H1 (cell line): ENCODE measurements at regions not wholly inside any gene's neighbourhood (a gene's known extent, or its start where the extent isn't known, plus 50 kb on each side); places are given as distances from the start of the nearest gene placed in this dataset.

Experiments used
- CTCF ChIA-PET: fragments of 300-600 bp; sonication (Branson Sonifier 250); formaldehyde crosslinking; loops from one replicate; lab custom pipeline; 2021; ENCODE audit not compliant: partially characterized antibody; lab: Charles Lee
- POLR2A ChIA-PET: fragments of 300-600 bp; sonication (Branson Sonifier 250); formaldehyde crosslinking; loops from one replicate; lab custom pipeline; 2021; ENCODE audit warnings: inconsistent platforms; ENCODE audit not compliant: partially characterized antibody; lab: Charles Lee
- DNase-seq, 2 experiments: peaks; one replicate each; pipeline versions ENCODE4 v3.0.0 to v3.0.0-alpha.2; 2010 to 2022; ENCODE audit warnings: low spot score in 2 of 2, low read depth in 1 of 2, mixed read lengths in 1 of 2
- FAIRE-seq: peaks from 2 replicates; lab custom pipeline; 2011; peaks lifted over from hg19 to GRCh38; lab: Jason Lieb, UNC
- H2AFZ ChIP-seq: 2 replicates; pipeline ENCODE4 v1.8.1; 2012; ENCODE audit warnings: low read length, inconsistent platforms
- H2AK5ac ChIP-seq: 2 replicates; pipeline ENCODE4 v1.6.1; 2013; ENCODE audit warnings: low read depth, low read length
- H2BK120ac ChIP-seq: replicated peaks from 2 replicates; pipeline ENCODE3; 2013; ENCODE audit warnings: low read depth, low read length, inconsistent platforms
- H2BK12ac ChIP-seq: 2 replicates; pipeline ENCODE4 v1.6.1; 2013; ENCODE audit warnings: low read depth, low read length
- H2BK15ac ChIP-seq: 2 replicates; pipeline ENCODE4 v1.6.1; 2013; ENCODE audit warnings: low read length
- H2BK20ac ChIP-seq: 2 replicates; pipeline ENCODE4 v1.6.1; 2013; ENCODE audit warnings: low read length
- H2BK5ac ChIP-seq: 2 replicates; pipeline ENCODE4 v1.6.1; 2013; ENCODE audit warnings: low read depth, low read length
- H3K14ac ChIP-seq: 2 replicates; pipeline ENCODE4 v1.6.1; 2013; ENCODE audit warnings: inconsistent platforms; ENCODE audit not compliant: insufficient read length
- H3K18ac ChIP-seq: 2 replicates; pipeline ENCODE4 v1.6.1; 2013; ENCODE audit warnings: low read length; ENCODE audit errors: extremely low read depth
- H3K23ac ChIP-seq: 2 replicates; pipeline ENCODE4 v1.6.1; 2013; ENCODE audit warnings: inconsistent platforms; ENCODE audit not compliant: insufficient read length
- H3K23me2 ChIP-seq: 2 replicates; pipeline ENCODE4 v1.6.1; 2013; ENCODE audit warnings: low read depth, low read length
- H3K27ac ChIP-seq: 2 replicates; pipeline ENCODE4 v1.6.1; 2011; ENCODE audit warnings: low read depth, low read length, inconsistent platforms
- H3K27me3 ChIP-seq, 4 experiments: replicated peaks in 1 of 4; 1 replicate in 1 of 4; 2 replicates in 3 of 4; pipeline versions ENCODE4 v1.6.1 to v1.8.1; 2011 to 2013; ENCODE audit warnings: low read length in 3 of 4, mild to moderate bottlenecking in 3 of 4, inconsistent platforms in 2 of 4, mixed read lengths in 2 of 4, moderate library complexity in 1 of 4; ENCODE audit not compliant: control insufficient read depth in 3 of 4, insufficient read depth in 3 of 4; ENCODE audit errors: extremely low read depth in 1 of 4
- H3K36me3 ChIP-seq, 4 experiments: 2 replicates each; pipeline versions ENCODE4 v1.6.1 to v1.8.1; 2011 to 2013; ENCODE audit warnings: mild to moderate bottlenecking in 4 of 4, low read length in 3 of 4, moderate library complexity in 2 of 4, control low read depth in 1 of 4, inconsistent platforms in 1 of 4; ENCODE audit not compliant: insufficient read depth in 4 of 4, control insufficient read depth in 2 of 4
- H3K4ac ChIP-seq: replicated peaks from 2 replicates; pipeline ENCODE3; 2013; ENCODE audit warnings: low read length, low read depth, mixed read lengths, inconsistent platforms; ENCODE audit not compliant: insufficient read length
- H3K4me1 ChIP-seq, 4 experiments: replicated peaks in 1 of 4; 1 replicate in 1 of 4; 2 replicates in 3 of 4; pipeline versions ENCODE4 v1.6.1 to v1.8.1; 2011 to 2013; ENCODE audit warnings: low read length in 3 of 4, inconsistent platforms in 2 of 4, mixed read lengths in 1 of 4; ENCODE audit not compliant: insufficient read depth in 4 of 4, control insufficient read depth in 3 of 4
- H3K4me2 ChIP-seq, 2 experiments: 2 replicates each; pipeline versions ENCODE4 v1.6.1 to v1.8.1; 2011 to 2013; ENCODE audit warnings: low read depth in 2 of 2, low read length in 2 of 2, control low read depth in 1 of 2, inconsistent platforms in 1 of 2, mild to moderate bottlenecking in 1 of 2; ENCODE audit not compliant: insufficient read depth in 1 of 2
- H3K4me3 ChIP-seq, 4 experiments: fragments of 200-600, 300-600 bp in 1 of 4; sonication (generic), shearing (Covaris generic), sonication (Bioruptor Twin) in 1 of 4; 2 replicates each; pipeline versions ENCODE4 v1.5.1 to v1.8.1; 2011 to 2016; ENCODE audit warnings: low read length in 4 of 4, low read depth in 3 of 4, control low read depth in 2 of 4, inconsistent platforms in 2 of 4, mild to moderate bottlenecking in 2 of 4, mixed read lengths in 1 of 4, moderate library complexity in 1 of 4; ENCODE audit not compliant: insufficient read depth in 2 of 4; ENCODE audit errors: extremely low read depth in 1 of 4
- H3K56ac ChIP-seq: replicated peaks from 2 replicates; pipeline ENCODE3; 2013; ENCODE audit warnings: low read depth, mild to moderate bottlenecking, mixed read lengths, low read length, inconsistent platforms; ENCODE audit not compliant: insufficient read length
- H3K79me1 ChIP-seq: 2 replicates; pipeline ENCODE4 v1.6.1; 2013; ENCODE audit warnings: low read depth, low read length, control low read depth
- H3K79me2 ChIP-seq, 2 experiments: 2 replicates each; pipeline versions ENCODE4 v1.6.1 to v1.8.1; 2012 to 2013; ENCODE audit warnings: low read length in 2 of 2, mild to moderate bottlenecking in 2 of 2, inconsistent platforms in 1 of 2; ENCODE audit not compliant: insufficient read depth in 2 of 2, control insufficient read depth in 1 of 2
- H3K9ac ChIP-seq, 4 experiments: replicated peaks in 1 of 4; 1 replicate in 1 of 4; 2 replicates in 3 of 4; pipeline versions ENCODE4 v1.6.1 to v1.8.1; 2011 to 2013; ENCODE audit warnings: low read depth in 3 of 4, low read length in 3 of 4, control low read depth in 2 of 4, mild to moderate bottlenecking in 2 of 4, moderate library complexity in 2 of 4, inconsistent platforms in 1 of 4; ENCODE audit errors: extremely low read depth in 1 of 4
- H3K9me3 ChIP-seq, 2 experiments: 2 replicates each; pipeline versions ENCODE4 v1.6.1 to v1.8.1; 2012 to 2013; ENCODE audit warnings: mild to moderate bottlenecking in 2 of 2, moderate library complexity in 2 of 2, control low read depth in 1 of 2, inconsistent platforms in 1 of 2, low read depth in 1 of 2, low read length in 1 of 2, mixed read lengths in 1 of 2; ENCODE audit not compliant: insufficient read depth in 2 of 2
- H4K20me1 ChIP-seq, 2 experiments: replicated peaks in 1 of 2; 2 replicates each; pipeline versions ENCODE3 to v1.8.1; 2011 to 2013; ENCODE audit warnings: inconsistent platforms in 2 of 2, low read length in 2 of 2, mild to moderate bottlenecking in 1 of 2; ENCODE audit not compliant: insufficient read depth in 2 of 2, control insufficient read depth in 1 of 2
- H4K5ac ChIP-seq: 2 replicates; pipeline ENCODE4 v1.6.1; 2013; ENCODE audit warnings: low read length, low read depth, mixed read lengths, inconsistent platforms; ENCODE audit not compliant: insufficient read length
- H4K8ac ChIP-seq: 2 replicates; pipeline ENCODE4 v1.8.0; 2013; ENCODE audit warnings: mild to moderate bottlenecking, moderate library complexity, low read length, inconsistent platforms; ENCODE audit not compliant: insufficient read depth; ENCODE audit errors: extremely low read depth
- H4K91ac ChIP-seq: replicated peaks from 2 replicates; pipeline ENCODE3; 2013; ENCODE audit warnings: low read length, mixed read lengths, inconsistent platforms; ENCODE audit not compliant: insufficient read length
- CEBPB ChIP-seq: IDR thresholded peaks from 2 replicates; pipeline ENCODE4 v1.6.1; 2012; ENCODE audit warnings: low read depth, low read length
- EP300 ChIP-seq, 2 experiments: IDR thresholded peaks; 1 replicate in 1 of 2; 2 replicates in 1 of 2; pipeline ENCODE4 v1.6.1; 2011 to 2012; ENCODE audit warnings: low read depth in 2 of 2, low read length in 2 of 2, mild to moderate bottlenecking in 2 of 2, borderline replicate concordance in 1 of 2, inconsistent platforms in 1 of 2, moderate library complexity in 1 of 2
- GTF2F1 ChIP-seq: IDR thresholded peaks from 2 replicates; pipeline ENCODE4 v1.6.1; 2012; ENCODE audit warnings: low read depth, low read length, improper control_type of control experiment, borderline replicate concordance
- HDAC6 ChIP-seq: IDR thresholded peaks from one replicate; pipeline ENCODE4 v1.7.1; 2012; ENCODE audit warnings: low read depth, mild to moderate bottlenecking, inconsistent platforms, low read length, moderate library complexity
- MAFK ChIP-seq: IDR thresholded peaks from 2 replicates; pipeline ENCODE4 v1.6.1; 2012; ENCODE audit warnings: low read depth, mild to moderate bottlenecking, improper control_type of control experiment, low read length
- PHF8 ChIP-seq: fragments of 200-600 bp; sonication (generic); conservative IDR thresholded peaks from 2 replicates; pipeline ENCODE4 v1.7.1; 2012; ENCODE audit warnings: low read depth, mild to moderate bottlenecking, inconsistent platforms, low read length, moderate library complexity
- RFX5 ChIP-seq: IDR thresholded peaks from 2 replicates; pipeline ENCODE4 v1.6.1; 2011; ENCODE audit warnings: low read depth, low read length, improper control_type of control experiment, borderline replicate concordance
- RNF2 ChIP-seq: fragments of 200-900, 300-1000 bp; sonication (generic); IDR thresholded peaks from 2 replicates; pipeline ENCODE4 v1.7.1; 2016; ENCODE audit warnings: borderline replicate concordance, low read depth, mild to moderate bottlenecking, antibody characterized with exemption, low read length; ENCODE audit not compliant: poor library complexity, severe bottlenecking; ENCODE audit errors: missing control alignments
- SP1 ChIP-seq: IDR thresholded peaks from 2 replicates; pipeline ENCODE4 v1.6.1; 2011; ENCODE audit warnings: low read depth, low read length
- TAF7 ChIP-seq: optimal IDR thresholded peaks from 2 replicates; pipeline ENCODE3; 2011; ENCODE audit warnings: low read depth, mild to moderate bottlenecking, inconsistent platforms, low read length, moderate library complexity, borderline replicate concordance
- TEAD4 ChIP-seq: IDR thresholded peaks from 2 replicates; pipeline ENCODE4 v1.6.1; 2012; ENCODE audit warnings: low read depth, low read length, inconsistent platforms, mixed read lengths
- YY1 ChIP-seq: IDR thresholded peaks from 2 replicates; pipeline ENCODE4 v1.6.1; 2011; ENCODE audit warnings: low read depth, mild to moderate bottlenecking, low read length
- WGBS, 2 experiments: shearing (Covaris generic) in 1 of 2; methylation state at CpG; one replicate each; pipeline versions ENCODE4 v1.1.6 to v1.1.7; 2013 to 2015; ENCODE audit warnings: low lambda C conversion rate in 2 of 2, mixed read lengths in 2 of 2, inconsistent platforms in 1 of 2, low coverage in 1 of 2, missing lambda C conversion rate in 1 of 2; ENCODE audit not compliant: insufficient replicate concordance in 2 of 2, insufficient coverage in 1 of 2, insufficient read length in 1 of 2; ENCODE audit errors: extremely low coverage in 1 of 2, missing lambda C conversion rate in 1 of 2; 5-methylcytosine and 5-hydroxymethylcytosine counted together

- H2BK20ac ChIP-seq = no peak overlapping the region
- no peak overlapping the region for H2BK5ac ChIP-seq
- no peaks in the 10 kb centered on the region for H3K79me2 ChIP-seq
- no peak overlapping the region; a peak in 1 of 4 replicates for H3K4me2 ChIP-seq
- no peak overlapping the region for H2BK120ac ChIP-seq
- H3K27me3 ChIP-seq = no peaks in the 10 kb centered on the region
- no peak overlapping the region for H2BK15ac ChIP-seq
- no peak overlapping the region for H3K9ac ChIP-seq
- H4K20me1 ChIP-seq = no peaks in the 10 kb centered on the region
- H3K9me3 ChIP-seq = no peaks in the 10 kb centered on the region
- H3K23ac ChIP-seq = no peak overlapping the region
- H3K18ac ChIP-seq = no peak overlapping the region
- H3K4me3 ChIP-seq = no peak overlapping the region
- no peak overlapping the region for H3K14ac ChIP-seq
- no peak overlapping the region for H4K8ac ChIP-seq
- H4K5ac ChIP-seq = no peak overlapping the region
- no peak overlapping the region for H3K27ac ChIP-seq
- FAIRE-seq = no peak
- H2BK12ac ChIP-seq = no peak overlapping the region
- no peaks in the 10 kb centered on the region for H3K79me1 ChIP-seq
- no peaks in the 10 kb centered on the region for H3K36me3 ChIP-seq
- 84% methylated on average over 2 of the region's 2 CpGs; no CpG with 5 or more reads in 1 of the 2 experiments for WGBS, 2 experiments
- H4K91ac ChIP-seq = no peak overlapping the region
- DNase-seq = no peak
- POLR2A ChIA-PET = no interaction called here
- no peak overlapping the region for H3K56ac ChIP-seq
- no peak overlapping the region for H2AK5ac ChIP-seq
- CTCF ChIA-PET = no interaction called here
- no peak overlapping the region for H2AFZ ChIP-seq
- H3K4me1 ChIP-seq = no peaks in the 10 kb centered on the region; a peak in 1 of 7 replicates
- no peaks in the 10 kb centered on the region; the same call in 1 of the 2 replicates for H3K23me2 ChIP-seq
- no peak overlapping the region for H3K4ac ChIP-seq
- TF ChIP-seq MAFK = no peak
- no peak for TF ChIP-seq CEBPB
- TF ChIP-seq HDAC6 = no peak
- no peak for TF ChIP-seq PHF8
- no peak for TF ChIP-seq SP1
- TF ChIP-seq GTF2F1 = no peak
- no peak for TF ChIP-seq EP300 (IDR thresholded peaks at IDR 0.05; ENCODE audit: borderline replicate concordance in 1 of 2, low read depth in 2 of 2, low read length in 2 of 2)
- TF ChIP-seq RNF2 = no peak
- TF ChIP-seq TAF7 = no peak
- no peak for TF ChIP-seq RFX5
- TF ChIP-seq YY1 = no peak
- no peak for TF ChIP-seq TEAD4
Observed at GRCh38 chr13:89496478-89496877, 1825.3 kb downstream of the SLITRK5 start.
